ENCODE measurements at regions not wholly inside any gene's neighbourhood (a gene's known extent, or its start where the extent isn't known, plus 50 kb on each side); places are given as distances from the start of the nearest gene placed in this dataset.

DNA sequence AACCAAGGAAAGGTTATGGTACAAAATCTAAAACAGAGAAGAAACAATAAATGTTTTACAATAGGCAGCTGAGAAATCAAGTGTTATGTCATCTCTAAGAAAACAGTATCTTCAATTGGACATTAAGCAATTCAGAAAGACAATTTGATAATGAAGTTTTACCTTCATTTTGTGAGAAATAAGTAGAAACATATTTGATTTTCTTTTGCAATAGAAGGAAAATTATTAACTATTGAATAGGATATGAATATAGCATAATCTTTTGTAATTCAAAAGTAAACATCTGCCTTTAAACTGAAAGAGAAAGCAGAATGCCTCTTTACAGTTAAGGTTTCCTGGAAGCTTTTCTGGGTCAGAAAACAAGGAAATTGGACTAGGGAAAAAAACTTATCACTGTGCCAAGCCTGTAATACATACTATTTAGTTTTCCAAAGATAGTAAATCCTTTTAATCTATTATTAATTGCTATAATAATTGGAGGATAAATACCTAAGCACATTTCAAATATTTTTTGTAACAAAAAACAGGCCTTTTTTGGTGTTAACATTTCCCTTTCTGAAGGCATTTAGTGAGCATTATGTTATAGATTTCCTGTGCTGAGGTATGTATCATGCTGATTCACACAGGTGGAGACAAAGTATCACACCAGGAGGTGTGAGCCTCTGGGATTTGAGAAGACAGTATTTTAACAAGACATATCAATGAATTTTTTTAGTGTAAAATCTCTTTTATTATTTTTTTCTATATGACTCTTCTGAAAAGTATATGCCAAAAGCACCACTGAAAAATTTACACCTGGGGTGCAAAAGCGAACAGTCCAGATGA is 947.0 kb upstream of the CDH2 start:
- intact Hi-C loops (cut with DNase I; ENCODE audit: low total_unique reads) = no loop called here
- WGBS, 2 donors = 84 to 87% methylated on average over 1 of the region's 1 CpG
- no peak overlapping the region for H3K4me3 ChIP-seq (ENCODE audit: low read depth, poor library complexity, severe bottlenecking)
- no peak for DNase-seq (ENCODE audit: low spot score in 2 of 2)
- TF ChIP-seq CTCF (IDR thresholded peaks at IDR 0.05) = no peak
- TF ChIP-seq POLR2A (IDR thresholded peaks at IDR 0.05) = no peak

- intact Hi-C loops (cut with DNase I; ENCODE audit: low total_unique reads) = no loop called here
- no peak for TF ChIP-seq CTCF (IDR thresholded peaks at IDR 0.05)
- no peak for TF ChIP-seq POLR2A (IDR thresholded peaks at IDR 0.05)
Observed at GRCh38 chr18:29104671-29105070, 927.7 kb upstream of the CDH2 start.

GRCh38 chr18:29104227-29104626 is 927.3 kb upstream of the CDH2 start:
- H3K4me3 ChIP-seq (ENCODE audit: low read depth, poor library complexity, severe bottlenecking) = no peak overlapping the region
- TF ChIP-seq CTCF (IDR thresholded peaks at IDR 0.05) = no peak
- TF ChIP-seq POLR2A (IDR thresholded peaks at IDR 0.05) = no peak
- intact Hi-C loops (cut with DNase I; ENCODE audit: low total_unique reads) = no loop called here
- WGBS, 2 donors = 33 to 49% methylated on average over 1 of the region's 1 CpG
- no peak for DNase-seq (ENCODE audit: low spot score in 2 of 2)

More at GRCh38 chr18:29104671-29105070, 927.7 kb upstream of the CDH2 start:
- 47 to 53% methylated on average over 6 of the region's 6 CpGs for WGBS, 2 donors
- DNase-seq (ENCODE audit: low spot score in 2 of 2) = no peak
- no peak overlapping the region for H3K4me3 ChIP-seq (ENCODE audit: low read depth, poor library complexity, severe bottlenecking)

- intact Hi-C loops (cut with DNase I; ENCODE audit: low total_unique reads) = no loop called here
- 52 to 63% methylated on average over 8 of the region's 8 CpGs for WGBS, 2 donors
- no peak for DNase-seq (ENCODE audit: low spot score in 2 of 2)
- TF ChIP-seq POLR2A (IDR thresholded peaks at IDR 0.05) (no peak), CTCF (IDR thresholded peaks at IDR 0.05) (no peak)
- H3K4me3 ChIP-seq (ENCODE audit: low read depth, poor library complexity, severe bottlenecking) = no peak overlapping the region
Observed at GRCh38 chr18:29096079-29096770, 919.3 kb upstream of the CDH2 start.

DNA sequence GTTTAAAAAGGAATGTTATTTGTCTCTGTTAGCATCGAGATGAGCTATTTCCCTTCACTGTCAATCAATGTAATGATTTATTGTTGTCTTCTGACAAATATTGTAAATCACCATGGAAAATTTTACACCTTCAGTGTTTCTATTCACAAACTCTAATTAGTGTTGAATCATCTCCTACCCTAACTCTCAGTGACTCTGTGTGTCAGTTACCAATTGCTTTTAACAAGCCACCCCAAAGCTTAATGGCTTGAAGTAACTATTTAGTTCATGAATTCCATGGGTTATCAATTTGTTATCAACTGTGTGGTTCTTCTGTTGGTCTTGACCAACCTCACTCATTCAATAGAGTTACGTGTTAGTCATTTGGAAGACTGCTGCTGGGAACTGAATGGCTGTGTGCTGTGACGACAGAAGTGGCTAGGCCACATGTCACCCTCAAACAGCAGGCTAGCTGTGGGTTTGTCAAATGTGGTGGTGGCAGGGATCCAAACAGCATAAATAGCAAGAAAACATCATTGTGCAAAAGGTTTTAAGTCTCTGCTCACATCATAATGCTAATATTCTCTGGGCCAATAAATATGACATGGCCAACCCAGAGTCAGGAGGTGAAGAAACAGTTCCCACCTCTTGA is 910.8 kb upstream of the CDH2 start:
- 57 to 73% methylated on average over 3 of the region's 3 CpGs for whole genome bisulfite sequencing, 2 donors
- DNase-seq (ENCODE audit: low spot score in 2 of 2) = no peak
- intact Hi-C loops (cut with DNase I; ENCODE audit: low total_unique reads) = no loop called here
- no peak overlapping the region for H3K4me3 ChIP-seq (ENCODE audit: low read depth, poor library complexity, severe bottlenecking)
- TF ChIP-seq POLR2A (IDR thresholded peaks at IDR 0.05) (no peak), CTCF (IDR thresholded peaks at IDR 0.05) (no peak)

All from lower leg skin (tissue), 4 donors.